Right kidney (tissue), 1 donor: ENCODE measurements at regions not wholly inside any gene's neighbourhood (a gene's known extent, or its start where the extent isn't known, plus 50 kb on each side); places are given as distances from the start of the nearest gene placed in this dataset.
A peak's percentile ranks its signal among the peaks of the same experiment; 100 is the strongest.
"Not testable (repeated sequence)": the region's sequence is repeated elsewhere in the genome, so short reads cannot be mapped to it uniquely, and the experiment has no call there.

Experiments
- DNase-seq: peaks from one replicate; pipeline ENCODE4 v3.0.0-alpha.2; 2016

- no peak for DNase-seq
Measured at GRCh38 chr10:38209332-38209731, 115.2 kb downstream of the ZNF37A start.

- DNase-seq = not testable (repeated sequence)
Measured at GRCh38 chr10:38209748-38210147, 115.6 kb downstream of the ZNF37A start.

- no peak for DNase-seq
Measured at GRCh38 chr10:38212460-38212859, 118.3 kb downstream of the ZNF37A start.

GRCh38 chr10:38226385-38226784 is 132.2 kb downstream of the ZNF37A start:
- no peak for DNase-seq

- DNase-seq = no peak
Measured at GRCh38 chr10:38228394-38228793, 134.3 kb downstream of the ZNF37A start.

GRCh38 chr10:38238479-38238878 is 144.3 kb downstream of the ZNF37A start:
- not testable (repeated sequence) for DNase-seq

- DNase-seq = not testable (repeated sequence)
Measured at GRCh38 chr10:38242061-38242649, 148.0 kb downstream of the ZNF37A start.

GRCh38 chr10:38248113-38248512 is 154.0 kb downstream of the ZNF37A start:
- DNase-seq = not testable (repeated sequence)

GRCh38 chr10:38252551-38252950 is 158.4 kb downstream of the ZNF37A start:
- DNase-seq = not testable (repeated sequence)

- DNase-seq = not testable (repeated sequence)
Measured at GRCh38 chr10:38267555-38267954, 173.4 kb downstream of the ZNF37A start.

GRCh38 chr10:38271031-38271430 is 176.9 kb downstream of the ZNF37A start:
- DNase-seq = not testable (repeated sequence)

- DNase-seq = not testable (repeated sequence)
Measured at GRCh38 chr10:38274879-38275278, 180.7 kb downstream of the ZNF37A start.

GRCh38 chr10:38292560-38292959 is 198.4 kb downstream of the ZNF37A start:
- not testable (repeated sequence) for DNase-seq

- DNase-seq = not testable (repeated sequence)
Measured at GRCh38 chr10:38310111-38310510, 216.0 kb downstream of the ZNF37A start.

GRCh38 chr10:38315090-38315805 is 221.1 kb downstream of the ZNF37A start:
- not testable (repeated sequence) for DNase-seq

GRCh38 chr10:38321393-38321792 is 227.3 kb downstream of the ZNF37A start:
- DNase-seq = not testable (repeated sequence)

GRCh38 chr10:38330306-38330705 is 236.2 kb downstream of the ZNF37A start:
- DNase-seq = not testable (repeated sequence)

GRCh38 chr10:38331106-38331505 is 237.0 kb downstream of the ZNF37A start:
- not testable (repeated sequence) for DNase-seq

- not testable (repeated sequence) for DNase-seq
Measured at GRCh38 chr10:38333699-38334098, 239.6 kb downstream of the ZNF37A start.

GRCh38 chr10:38350645-38351044 is 256.5 kb downstream of the ZNF37A start:
- not testable (repeated sequence) for DNase-seq

- DNase-seq = not testable (repeated sequence)
Measured at GRCh38 chr10:38354410-38354809, 260.3 kb downstream of the ZNF37A start.

GRCh38 chr10:38355911-38356526 is 261.9 kb downstream of the ZNF37A start:
- DNase-seq = peak; percentile 80

- DNase-seq = peak; percentile 6
Measured at GRCh38 chr10:38356527-38356926, 262.4 kb downstream of the ZNF37A start.
